ENCODE measurements at regions not wholly inside any gene's neighbourhood (a gene's known extent, or its start where the extent isn't known, plus 50 kb on each side); places are given as distances from the start of the nearest gene placed in this dataset.

DNA sequence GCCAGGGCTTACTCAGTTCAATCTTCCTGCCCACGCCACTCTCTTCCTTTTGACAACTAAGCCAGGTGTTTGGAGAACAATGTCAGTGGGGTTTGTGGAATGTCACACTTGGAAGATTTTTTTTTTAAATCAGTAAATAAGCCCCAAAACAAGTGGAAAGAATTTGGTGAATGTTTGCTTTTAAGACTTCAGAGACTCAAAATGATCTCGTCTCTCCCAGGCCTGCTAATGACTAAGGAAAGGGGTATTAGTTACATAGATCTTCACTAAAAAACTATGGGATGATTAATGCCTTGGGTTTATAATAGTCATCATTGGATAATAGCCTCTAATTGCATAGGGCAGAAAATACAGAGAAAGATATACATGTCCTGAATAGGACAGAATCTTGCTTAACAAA lies 166.4 kb downstream of the DMRT2 start:
- no peak for DNase-seq (ENCODE audit: low read depth, low spot score)
- no peaks in the 10 kb centered on the region for H3K27me3 ChIP-seq (ENCODE audit: control insufficient read depth, extremely low read depth, insufficient read depth, low read length)
- TF ChIP-seq EZH2 (IDR thresholded peaks at IDR 0.05; ENCODE audit: low read length) (no peak), CTCF (optimal IDR thresholded peaks at IDR 0.05 in 1 of 3, IDR thresholded peaks at IDR 0.05 in 1 of 3, conservative IDR thresholded peaks at IDR 0.05 in 1 of 3; ENCODE audit: extremely low read depth in 1 of 3, insufficient read depth in 2 of 3, low read length in 3 of 3) (no peak)
- dilution Hi-C loops (cut with MboI; ENCODE audit: extremely low pct_ligation_motif_present, low sequenced_read_pairs), result no loop called here
- H3K4me3 ChIP-seq (ENCODE audit: control insufficient read depth in 2 of 3, extremely low read depth in 1 of 3, insufficient read depth in 2 of 3, low read depth in 1 of 3, low read length in 3 of 3), result no peak overlapping the region
- no peaks in the 10 kb centered on the region for H3K79me2 ChIP-seq (ENCODE audit: control insufficient read depth, insufficient read depth, low read length)
- H3K4me2 ChIP-seq (ENCODE audit: control insufficient read depth, extremely low read depth, insufficient read depth, low read depth, low read length), result no peak overlapping the region
- H3K9ac ChIP-seq (ENCODE audit: control insufficient read depth, extremely low read depth, insufficient read depth, low read length), result no peak overlapping the region
- no peaks in the 10 kb centered on the region for H4K20me1 ChIP-seq (ENCODE audit: control insufficient read depth, extremely low read depth, insufficient read depth, low read length)
- no peaks in the 10 kb centered on the region for H3K9me1 ChIP-seq (ENCODE audit: control insufficient read depth, extremely low read depth, insufficient read depth, low read length)
- FAIRE-seq, result no peak
- H3K27ac ChIP-seq (ENCODE audit: control insufficient read depth, insufficient read depth, low read length), result no peak overlapping the region
- H3K4me1 ChIP-seq (ENCODE audit: control insufficient read depth, extremely low read depth, insufficient read depth, low read length), result peaks cover 6% of the 10 kb centered on the region
- no peaks in the 10 kb centered on the region for H3K36me3 ChIP-seq (ENCODE audit: control insufficient read depth in 2 of 2, extremely low read depth in 1 of 2, insufficient read depth in 2 of 2, low read length in 2 of 2)
- H2AFZ ChIP-seq (ENCODE audit: control insufficient read depth, low read length), result no peak overlapping the region
- H3K9me3 ChIP-seq (ENCODE audit: control insufficient read depth, low read depth, low read length), result no peaks in the 10 kb centered on the region

DNA sequence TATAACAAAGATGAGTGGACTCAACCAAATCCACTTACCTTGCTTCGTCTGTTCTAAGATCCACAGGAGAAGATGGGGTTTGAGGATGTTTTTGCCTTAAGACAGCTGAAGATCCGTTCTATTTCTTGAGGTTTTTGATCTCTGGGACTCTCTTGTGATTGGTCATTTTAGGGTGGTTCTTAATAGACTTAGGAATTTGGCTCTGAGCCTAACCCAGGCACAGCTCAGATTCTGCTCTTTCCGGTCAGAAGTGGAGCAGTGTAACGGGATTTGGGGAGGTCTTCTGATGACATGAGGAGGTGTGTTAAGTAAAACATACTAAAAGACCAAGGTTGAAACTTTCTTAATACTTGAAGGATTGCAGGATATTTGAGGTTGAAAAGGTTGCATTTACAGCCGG lies 166.9 kb downstream of the DMRT2 start:
- H4K20me1 ChIP-seq (ENCODE audit: control insufficient read depth, extremely low read depth, insufficient read depth, low read length), result no peaks in the 10 kb centered on the region
- no peaks in the 10 kb centered on the region for H3K79me2 ChIP-seq (ENCODE audit: control insufficient read depth, insufficient read depth, low read length)
- H3K36me3 ChIP-seq (ENCODE audit: control insufficient read depth in 2 of 2, extremely low read depth in 1 of 2, insufficient read depth in 2 of 2, low read length in 2 of 2), result no peaks in the 10 kb centered on the region
- H3K4me3 ChIP-seq (ENCODE audit: control insufficient read depth in 2 of 3, extremely low read depth in 1 of 3, insufficient read depth in 2 of 3, low read depth in 1 of 3, low read length in 3 of 3), result no peak overlapping the region
- H3K27ac ChIP-seq (ENCODE audit: control insufficient read depth, insufficient read depth, low read length), result no peak overlapping the region
- TF ChIP-seq CTCF (optimal IDR thresholded peaks at IDR 0.05 in 1 of 3, IDR thresholded peaks at IDR 0.05 in 1 of 3, conservative IDR thresholded peaks at IDR 0.05 in 1 of 3; ENCODE audit: extremely low read depth in 1 of 3, insufficient read depth in 2 of 3, low read length in 3 of 3), result no peak
- TF ChIP-seq EZH2 (IDR thresholded peaks at IDR 0.05; ENCODE audit: low read length), result no peak
- FAIRE-seq (no peak), DNase-seq (ENCODE audit: low read depth, low spot score) (no peak)
- dilution Hi-C loops (cut with MboI; ENCODE audit: extremely low pct_ligation_motif_present, low sequenced_read_pairs), result no loop called here
- H3K9me3 ChIP-seq (ENCODE audit: control insufficient read depth, low read depth, low read length), result no peaks in the 10 kb centered on the region
- no peak overlapping the region for H2AFZ ChIP-seq (ENCODE audit: control insufficient read depth, low read length)
- H3K9ac ChIP-seq (ENCODE audit: control insufficient read depth, extremely low read depth, insufficient read depth, low read length), result no peak overlapping the region
- H3K4me2 ChIP-seq (ENCODE audit: control insufficient read depth, extremely low read depth, insufficient read depth, low read depth, low read length), result no peak overlapping the region
- no peaks in the 10 kb centered on the region for H3K27me3 ChIP-seq (ENCODE audit: control insufficient read depth, extremely low read depth, insufficient read depth, low read length)
- no peaks in the 10 kb centered on the region for H3K9me1 ChIP-seq (ENCODE audit: control insufficient read depth, extremely low read depth, insufficient read depth, low read length)
- peaks cover 6% of the 10 kb centered on the region for H3K4me1 ChIP-seq (ENCODE audit: control insufficient read depth, extremely low read depth, insufficient read depth, low read length)
